ENCODE measurements at regions not wholly inside any gene's neighbourhood (a gene's known extent, or its start where the extent isn't known, plus 50 kb on each side); places are given as distances from the start of the nearest gene placed in this dataset.

DNA sequence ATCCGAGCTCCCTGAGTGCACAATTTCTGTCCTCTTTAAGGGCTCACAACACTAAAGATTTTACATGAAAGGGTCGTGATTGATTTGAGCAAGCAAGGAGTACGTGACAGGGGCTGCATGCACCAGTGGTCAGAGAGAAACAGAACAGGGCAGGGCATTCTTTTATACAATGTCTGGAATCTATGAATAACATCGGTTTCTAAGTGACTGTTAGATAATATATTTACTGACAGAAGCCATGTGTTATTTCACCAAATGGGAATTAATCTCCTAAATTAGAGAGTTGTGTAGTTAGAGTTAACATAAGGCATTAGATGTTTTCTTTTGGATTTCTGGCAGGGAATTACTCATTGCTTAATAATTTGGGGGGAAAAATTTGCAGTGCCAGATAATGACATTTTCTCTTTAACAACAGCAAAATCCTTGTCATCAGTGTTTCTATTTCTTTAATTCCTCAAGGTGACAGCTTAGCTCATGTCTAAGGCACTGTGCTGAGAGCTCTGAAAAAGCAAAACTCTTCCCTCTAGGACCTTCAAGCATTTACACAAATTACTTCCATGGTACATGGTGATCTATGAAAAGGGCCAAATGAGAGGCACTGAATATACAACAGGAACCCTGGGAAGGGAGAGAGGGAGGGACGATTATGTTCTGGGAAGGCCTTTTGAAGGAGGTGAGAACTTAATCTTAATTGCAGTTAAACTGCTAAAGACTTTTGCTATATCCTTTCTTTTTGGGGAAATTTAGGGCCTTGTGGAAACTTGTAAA, 145.0 kb downstream of the RTL3 start:
- intact Hi-C loops (cut with DNase I): no loop called here
- peak overlapping the region in 1 of 4 donors; percentile 68 for H3K27ac ChIP-seq
- TF ChIP-seq POLR2AphosphoS5 (IDR thresholded peaks at IDR 0.05) (no peak), POLR2A (IDR thresholded peaks at IDR 0.05) (no peak), EP300 (IDR thresholded peaks at IDR 0.05) (no peak)
- TF ChIP-seq, protein P1, sequence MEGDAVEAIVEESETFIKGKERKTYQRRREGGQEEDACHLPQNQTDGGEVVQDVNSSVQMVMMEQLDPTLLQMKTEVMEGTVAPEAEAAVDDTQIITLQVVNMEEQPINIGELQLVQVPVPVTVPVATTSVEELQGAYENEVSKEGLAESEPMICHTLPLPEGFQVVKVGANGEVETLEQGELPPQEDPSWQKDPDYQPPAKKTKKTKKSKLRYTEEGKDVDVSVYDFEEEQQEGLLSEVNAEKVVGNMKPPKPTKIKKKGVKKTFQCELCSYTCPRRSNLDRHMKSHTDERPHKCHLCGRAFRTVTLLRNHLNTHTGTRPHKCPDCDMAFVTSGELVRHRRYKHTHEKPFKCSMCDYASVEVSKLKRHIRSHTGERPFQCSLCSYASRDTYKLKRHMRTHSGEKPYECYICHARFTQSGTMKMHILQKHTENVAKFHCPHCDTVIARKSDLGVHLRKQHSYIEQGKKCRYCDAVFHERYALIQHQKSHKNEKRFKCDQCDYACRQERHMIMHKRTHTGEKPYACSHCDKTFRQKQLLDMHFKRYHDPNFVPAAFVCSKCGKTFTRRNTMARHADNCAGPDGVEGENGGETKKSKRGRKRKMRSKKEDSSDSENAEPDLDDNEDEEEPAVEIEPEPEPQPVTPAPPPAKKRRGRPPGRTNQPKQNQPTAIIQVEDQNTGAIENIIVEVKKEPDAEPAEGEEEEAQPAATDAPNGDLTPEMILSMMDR (IDR thresholded peaks at IDR 0.05): no peak

DNA sequence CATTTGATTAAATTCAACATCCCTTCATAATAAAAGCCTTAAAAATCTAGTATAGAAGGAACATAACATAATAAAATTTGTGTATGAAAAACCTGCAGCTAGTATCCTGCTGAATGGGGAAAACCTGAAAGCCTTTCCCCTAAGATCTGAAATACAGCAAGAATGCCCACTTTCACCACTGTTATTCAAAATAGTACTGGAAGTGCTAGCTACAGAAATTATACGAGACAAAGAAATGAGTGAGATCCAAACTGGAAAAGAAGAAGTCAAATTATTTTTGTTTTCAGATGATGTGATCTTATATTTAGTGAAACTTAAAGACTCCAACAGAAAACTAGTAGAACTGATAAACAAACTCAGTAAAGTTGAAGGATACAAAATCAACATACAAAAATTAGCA, 152.9 kb downstream of the RTL3 start:
- DNase-seq: no peak
- Histone ChIP-seq H3K4me1 (no peaks in the 10 kb centered on the region), H3K9me3 (no peaks in the 10 kb centered on the region), H3K36me3 (no peaks in the 10 kb centered on the region), H3K4me3 (no peak overlapping the region), H3K27me3 (no peaks in the 10 kb centered on the region), H3K27ac (no peak overlapping the region)
- TF ChIP-seq POLR2A (IDR thresholded peaks at IDR 0.05): no peak
- TF ChIP-seq, protein P1 (IDR thresholded peaks at IDR 0.05): no peak
- TF ChIP-seq EP300 (IDR thresholded peaks at IDR 0.05): no peak
- TF ChIP-seq POLR2AphosphoS5 (IDR thresholded peaks at IDR 0.05): no peak
- 74 to 84% methylated on average over 1 of the region's 1 CpG for WGBS, 2 donors
- intact Hi-C loops (cut with DNase I): no loop called here

More for the DNA sequence above, 145.0 kb downstream of the RTL3 start:
- no peaks in the 10 kb centered on the region for H3K4me1 ChIP-seq
- WGBS, 2 donors: 59 to 66% methylated on average over 5 of the region's 5 CpGs
- no peak overlapping the region for H3K4me3 ChIP-seq
- H3K27me3 ChIP-seq: no peaks in the 10 kb centered on the region
- DNase-seq: no peak
- no peaks in the 10 kb centered on the region for H3K9me3 ChIP-seq
- no peaks in the 10 kb centered on the region for H3K36me3 ChIP-seq

DNA sequence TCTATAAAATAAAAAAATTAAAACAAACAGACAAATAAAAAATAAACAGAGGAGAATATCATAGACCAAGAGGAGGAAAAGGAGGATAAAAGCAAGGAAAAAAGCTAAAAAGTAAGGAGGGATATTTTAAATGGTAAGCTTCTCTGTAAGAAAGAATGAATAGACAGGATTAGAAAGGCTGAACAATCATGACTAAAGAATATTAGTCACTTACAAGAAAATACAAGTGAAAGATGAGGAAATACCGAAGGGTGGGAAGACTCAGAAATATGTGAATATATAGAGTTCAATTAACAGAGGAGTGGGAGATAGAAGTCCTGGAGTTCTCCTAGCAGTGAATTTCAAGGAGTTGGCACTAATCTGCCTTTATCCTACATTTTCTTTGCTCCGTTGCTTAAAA, 162.6 kb downstream of the RTL3 start:
- 90 to 100% methylated on average over 2 of the region's 2 CpGs for WGBS, 2 donors
- Histone ChIP-seq H3K4me1 (no peaks in the 10 kb centered on the region), H3K27me3 (no peaks in the 10 kb centered on the region), H3K4me3 (no peak overlapping the region), H3K27ac (no peak overlapping the region), H3K9me3 (no peaks in the 10 kb centered on the region), H3K36me3 (no peaks in the 10 kb centered on the region)
- no peak for DNase-seq
- TF ChIP-seq EP300 (IDR thresholded peaks at IDR 0.05): no peak
- TF ChIP-seq, protein P1 (IDR thresholded peaks at IDR 0.05): no peak
- TF ChIP-seq POLR2A (IDR thresholded peaks at IDR 0.05): no peak
- no peak for TF ChIP-seq POLR2AphosphoS5 (IDR thresholded peaks at IDR 0.05)
- intact Hi-C loops (cut with DNase I): no loop called here

DNA sequence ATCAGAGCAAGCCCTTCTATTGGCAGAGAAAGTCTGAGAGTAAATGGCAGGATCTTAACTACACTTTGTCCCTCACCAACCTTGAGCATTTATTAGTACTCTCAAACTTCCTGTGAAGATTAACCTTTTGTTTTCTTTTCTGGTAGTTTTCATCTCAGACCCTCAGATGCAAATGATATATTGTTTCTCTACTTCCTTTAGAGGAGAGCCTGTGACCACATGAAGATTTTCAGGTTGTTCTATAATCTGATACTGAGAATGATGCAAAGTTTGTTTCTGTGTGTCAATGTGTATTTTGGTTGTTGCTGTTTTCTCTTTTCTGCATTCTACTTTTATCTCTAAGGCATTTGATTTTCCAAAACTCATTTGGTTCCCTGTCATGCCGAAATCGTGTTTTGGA, 165.8 kb upstream of the CYSLTR1 start:
- intact Hi-C loops (cut with DNase I): no loop called here
- Histone ChIP-seq H3K27me3 (no peaks in the 10 kb centered on the region), H3K9me3 (no peaks in the 10 kb centered on the region), H3K36me3 (no peaks in the 10 kb centered on the region), H3K4me1 (no peaks in the 10 kb centered on the region), H3K4me3 (no peak overlapping the region), H3K27ac (no peak overlapping the region)
- no peak for DNase-seq
- TF ChIP-seq, protein P1 (IDR thresholded peaks at IDR 0.05): no peak
- TF ChIP-seq POLR2AphosphoS5 (IDR thresholded peaks at IDR 0.05) (no peak), EP300 (IDR thresholded peaks at IDR 0.05) (no peak), POLR2A (IDR thresholded peaks at IDR 0.05) (no peak)
- WGBS, 2 donors: 27 to 80% methylated on average over 2 of the region's 2 CpGs

DNA sequence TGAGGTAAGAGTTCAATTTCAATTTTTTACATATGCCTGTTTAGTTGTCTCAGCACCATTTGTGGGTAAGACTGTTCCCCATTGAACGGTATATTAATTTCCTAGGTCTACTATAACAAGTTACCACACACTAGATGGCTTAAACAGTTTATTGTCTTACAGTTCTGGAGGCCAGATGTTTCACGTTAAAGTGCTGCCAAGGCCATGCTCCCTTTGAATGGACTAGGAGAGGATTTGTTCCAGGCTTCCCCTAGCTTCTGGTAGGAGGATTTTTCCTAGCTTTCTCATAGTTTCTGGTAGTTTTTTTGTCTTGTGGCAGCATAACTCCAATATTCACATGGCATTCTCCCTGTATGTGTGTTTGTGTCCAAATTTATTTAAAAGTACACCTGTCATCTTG, 149.3 kb upstream of the CYSLTR1 start:
- Histone ChIP-seq H3K27me3 (no peaks in the 10 kb centered on the region), H3K36me3 (no peaks in the 10 kb centered on the region), H3K4me3 (no peak overlapping the region), H3K27ac (no peak overlapping the region), H3K4me1 (no peaks in the 10 kb centered on the region), H3K9me3 (no peaks in the 10 kb centered on the region)
- intact Hi-C loops (cut with DNase I): no loop called here
- no peak for DNase-seq
- TF ChIP-seq POLR2AphosphoS5 (IDR thresholded peaks at IDR 0.05) (no peak), EP300 (IDR thresholded peaks at IDR 0.05) (no peak), POLR2A (IDR thresholded peaks at IDR 0.05) (no peak)
- TF ChIP-seq, protein P1 (IDR thresholded peaks at IDR 0.05): no peak
- 21 to 76% methylated on average over 2 of the region's 2 CpGs for WGBS, 2 donors

Data from sigmoid colon (tissue), 6 donors.